ENCODE measurements at regions not wholly inside any gene's neighbourhood (a gene's known extent, or its start where the extent isn't known, plus 50 kb on each side); places are given as distances from the start of the nearest gene placed in this dataset.

GRCh38 chr4:22179124-22179874 lies 230.7 kb upstream of the KCNIP4 start:
- TF ChIP-seq CTCF (IDR thresholded peaks at IDR 0.05), result no peak
- TF ChIP-seq POLR2A (IDR thresholded peaks at IDR 0.05), result no peak
